Rectal smooth muscle tissue (tissue), 1 donor: ENCODE measurements at regions not wholly inside any gene's neighbourhood (a gene's known extent, or its start where the extent isn't known, plus 50 kb on each side); places are given as distances from the start of the nearest gene placed in this dataset.

ENCODE experiments used
- H3K27ac ChIP-seq: one replicate; pipeline ENCODE4 v1.7.0; 2013; ENCODE audit warnings: low read depth, low read length, inconsistent platforms
- H3K27me3 ChIP-seq: one replicate; pipeline ENCODE4 v1.7.0; 2013; ENCODE audit warnings: low read length; ENCODE audit not compliant: control insufficient read depth, insufficient read depth
- H3K36me3 ChIP-seq: one replicate; pipeline ENCODE4 v1.7.0; 2013; ENCODE audit warnings: low read length; ENCODE audit not compliant: control insufficient read depth, insufficient read depth
- H3K4me1 ChIP-seq: one replicate; pipeline ENCODE4 v1.7.0; 2013; ENCODE audit warnings: low read length; ENCODE audit not compliant: control insufficient read depth, insufficient read depth
- H3K4me3 ChIP-seq: one replicate; pipeline ENCODE4 v1.7.0; 2013; ENCODE audit warnings: low read length
- H3K9ac ChIP-seq: one replicate; pipeline ENCODE4 v1.7.0; 2013; ENCODE audit warnings: low read length

DNA sequence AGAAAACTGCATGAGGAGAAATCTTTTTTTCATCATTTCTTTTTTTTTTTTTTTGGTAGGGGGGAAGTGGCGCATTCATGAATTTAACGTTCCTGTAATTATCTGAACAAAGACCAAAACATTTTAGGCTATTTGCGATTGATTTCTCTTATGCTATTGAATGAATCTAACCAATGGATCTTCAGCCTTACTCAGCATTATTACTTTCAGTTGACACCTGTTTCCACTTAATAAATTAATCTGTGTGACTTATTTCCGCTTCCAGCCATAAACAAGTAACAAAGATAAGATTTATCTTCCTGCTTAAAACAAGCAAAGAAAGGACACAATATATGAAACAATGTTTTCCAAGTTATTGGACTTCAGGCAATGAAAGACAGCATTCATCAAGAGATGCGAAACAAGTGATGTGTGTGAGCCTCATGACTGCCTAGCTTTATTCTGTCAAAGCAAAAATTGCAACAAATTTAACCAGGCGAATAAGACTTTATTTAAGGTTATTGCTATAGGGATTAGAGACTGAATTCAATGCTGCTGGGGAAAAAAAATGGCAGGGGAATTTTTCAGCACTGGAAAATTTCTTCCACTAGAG lies 1026.9 kb downstream of the LRFN5 start:
- Histone ChIP-seq H3K4me1 (no peaks in the 10 kb centered on the region), H3K9ac (no peak overlapping the region), H3K36me3 (no peaks in the 10 kb centered on the region), H3K4me3 (no peak overlapping the region), H3K27ac (no peak overlapping the region), H3K27me3 (no peaks in the 10 kb centered on the region)

GRCh38 chr14:42629553-42629952 lies 1022.9 kb downstream of the LRFN5 start:
- H3K27ac ChIP-seq = no peak overlapping the region
- no peaks in the 10 kb centered on the region for H3K36me3 ChIP-seq
- no peaks in the 10 kb centered on the region for H3K4me1 ChIP-seq
- H3K4me3 ChIP-seq = no peak overlapping the region
- no peaks in the 10 kb centered on the region for H3K27me3 ChIP-seq
- H3K9ac ChIP-seq = no peak overlapping the region

GRCh38 chr14:42628602-42629001 lies 1021.9 kb downstream of the LRFN5 start:
- Histone ChIP-seq H3K4me1 (no peaks in the 10 kb centered on the region), H3K4me3 (no peak overlapping the region), H3K27ac (no peak overlapping the region), H3K9ac (no peak overlapping the region), H3K27me3 (no peaks in the 10 kb centered on the region), H3K36me3 (no peaks in the 10 kb centered on the region)

DNA sequence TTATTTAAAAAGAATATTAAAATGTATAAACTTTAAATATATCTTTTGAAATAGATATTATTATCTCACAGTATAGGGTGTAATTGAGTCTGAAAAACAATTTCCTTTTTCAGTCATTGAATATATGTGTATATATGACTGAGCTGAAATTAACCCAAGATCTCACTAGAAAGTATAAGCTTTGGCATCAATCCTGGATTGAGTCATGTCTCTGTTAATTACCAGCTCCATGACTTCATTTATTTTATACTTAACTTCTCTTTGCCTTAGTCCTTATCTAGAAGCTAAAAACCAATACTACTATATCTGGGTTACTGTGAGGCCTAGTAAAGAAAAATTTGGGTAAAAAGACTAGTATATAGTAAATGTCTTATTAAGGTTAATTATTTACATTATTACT lies 1020.3 kb downstream of the LRFN5 start:
- Histone ChIP-seq H3K27me3 (no peaks in the 10 kb centered on the region), H3K36me3 (no peaks in the 10 kb centered on the region), H3K4me3 (no peak overlapping the region), H3K9ac (no peak overlapping the region), H3K4me1 (no peaks in the 10 kb centered on the region), H3K27ac (no peak overlapping the region)

DNA sequence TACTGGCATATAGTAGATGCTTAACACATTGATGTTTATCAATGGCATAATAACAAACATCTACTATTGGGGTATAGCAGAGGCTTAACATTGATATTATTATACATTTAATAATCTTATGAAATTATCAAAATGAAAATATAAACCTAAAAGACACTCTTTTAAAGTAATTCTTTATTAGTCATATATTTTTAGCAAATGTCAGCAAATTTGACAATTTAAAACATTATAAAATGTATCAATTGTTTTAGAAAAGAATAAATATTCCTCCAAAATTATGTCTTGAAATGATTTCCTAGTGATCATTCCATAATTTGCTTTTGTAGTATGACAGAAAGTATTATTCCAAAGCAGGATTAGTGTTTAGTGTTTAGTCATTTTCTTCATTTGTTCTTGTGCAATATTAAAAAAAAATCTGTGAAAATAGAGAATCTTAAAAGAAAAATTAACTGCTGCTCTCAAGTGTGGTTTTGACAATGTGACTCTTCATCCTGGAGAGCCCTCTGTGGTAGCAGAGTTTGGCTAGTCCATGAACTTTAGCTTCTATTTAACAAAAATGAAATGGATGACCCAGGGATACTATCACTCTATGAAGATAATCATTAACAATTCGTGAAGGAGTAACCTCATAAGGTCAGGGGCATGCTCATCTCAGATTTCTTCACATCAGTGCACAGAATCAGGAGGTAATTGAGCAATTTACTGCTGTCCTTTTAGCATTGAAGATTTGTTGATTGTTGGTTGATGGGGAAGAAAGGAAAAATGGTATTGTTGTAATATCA lies 1018.5 kb downstream of the LRFN5 start:
- Histone ChIP-seq H3K36me3 (no peaks in the 10 kb centered on the region), H3K9ac (no peak overlapping the region), H3K4me1 (no peaks in the 10 kb centered on the region), H3K4me3 (no peak overlapping the region), H3K27ac (no peak overlapping the region), H3K27me3 (no peaks in the 10 kb centered on the region)

DNA sequence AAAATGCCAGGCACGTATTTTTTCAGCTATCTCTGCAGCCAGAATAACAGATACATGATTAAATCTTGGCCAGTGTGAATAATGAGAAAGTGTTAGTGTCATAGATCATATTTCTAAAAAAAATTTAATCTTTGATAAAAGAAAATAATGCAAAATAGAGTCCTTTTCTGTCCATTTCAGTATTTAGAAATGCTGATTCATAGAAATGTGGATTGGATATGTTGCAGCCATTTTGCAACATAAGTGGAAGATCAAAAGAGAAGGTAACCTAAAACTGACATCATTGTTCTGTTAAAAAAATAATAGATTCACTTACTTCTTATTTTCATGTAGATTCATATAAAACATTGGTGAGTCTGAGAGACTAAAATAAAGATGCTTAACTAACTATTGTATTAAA lies 1010.3 kb downstream of the LRFN5 start:
- Histone ChIP-seq H3K27me3 (no peaks in the 10 kb centered on the region), H3K36me3 (no peaks in the 10 kb centered on the region), H3K4me3 (no peak overlapping the region), H3K9ac (no peak overlapping the region), H3K27ac (no peak overlapping the region), H3K4me1 (no peaks in the 10 kb centered on the region)

DNA sequence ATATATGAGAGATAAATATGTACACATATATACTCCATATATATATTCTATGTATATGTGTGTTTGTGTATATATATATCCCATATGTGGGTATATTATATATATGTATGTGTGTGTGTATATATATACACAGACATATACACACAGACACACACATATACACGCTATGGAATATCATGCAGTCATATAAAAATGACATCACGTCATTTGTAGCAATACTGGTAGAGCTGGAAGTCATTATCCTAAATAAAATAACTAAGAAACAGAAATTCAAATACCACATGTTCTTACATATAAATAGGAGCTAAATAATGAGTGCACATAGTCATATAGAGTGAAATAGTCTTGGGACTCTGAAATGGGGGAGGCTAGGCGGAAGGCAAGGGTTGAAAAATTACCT lies 1000.2 kb downstream of the LRFN5 start:
- H3K27me3 ChIP-seq = no peaks in the 10 kb centered on the region
- H3K36me3 ChIP-seq = no peaks in the 10 kb centered on the region
- H3K4me1 ChIP-seq = no peaks in the 10 kb centered on the region
- H3K9ac ChIP-seq = no peak overlapping the region
- no peak overlapping the region for H3K4me3 ChIP-seq
- no peak overlapping the region for H3K27ac ChIP-seq

GRCh38 chr14:42602336-42602845 lies 995.7 kb downstream of the LRFN5 start:
- Histone ChIP-seq H3K4me1 (no peaks in the 10 kb centered on the region), H3K9ac (no peak overlapping the region), H3K27me3 (no peaks in the 10 kb centered on the region), H3K36me3 (no peaks in the 10 kb centered on the region), H3K27ac (no peak overlapping the region), H3K4me3 (no peak overlapping the region)

DNA sequence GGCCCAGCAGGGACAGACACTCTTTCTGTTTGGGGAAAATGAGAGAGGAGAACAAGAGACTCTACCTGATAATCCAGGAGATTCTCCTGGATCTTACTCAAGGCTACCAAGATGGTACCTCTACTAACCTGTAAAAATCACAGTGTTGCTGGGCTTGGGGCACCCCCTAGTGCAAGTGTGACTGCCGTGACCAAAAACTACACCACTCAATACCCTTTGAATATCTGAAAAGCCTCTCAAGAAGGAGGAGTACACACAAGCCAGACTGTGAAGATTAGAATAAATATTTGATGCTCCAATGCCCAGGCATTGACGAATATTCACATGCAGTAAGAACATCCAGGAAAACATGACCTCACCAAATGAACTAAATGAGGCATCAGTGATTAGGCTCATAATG lies 965.4 kb downstream of the LRFN5 start:
- Histone ChIP-seq H3K4me1 (no peaks in the 10 kb centered on the region), H3K9ac (no peak overlapping the region), H3K27me3 (no peaks in the 10 kb centered on the region), H3K4me3 (no peak overlapping the region), H3K27ac (no peak overlapping the region), H3K36me3 (no peaks in the 10 kb centered on the region)

GRCh38 chr14:42569227-42569626 lies 962.6 kb downstream of the LRFN5 start:
- no peak overlapping the region for H3K4me3 ChIP-seq
- H3K4me1 ChIP-seq = no peaks in the 10 kb centered on the region
- no peak overlapping the region for H3K9ac ChIP-seq
- no peaks in the 10 kb centered on the region for H3K36me3 ChIP-seq
- H3K27me3 ChIP-seq = no peaks in the 10 kb centered on the region
- H3K27ac ChIP-seq = no peak overlapping the region

DNA sequence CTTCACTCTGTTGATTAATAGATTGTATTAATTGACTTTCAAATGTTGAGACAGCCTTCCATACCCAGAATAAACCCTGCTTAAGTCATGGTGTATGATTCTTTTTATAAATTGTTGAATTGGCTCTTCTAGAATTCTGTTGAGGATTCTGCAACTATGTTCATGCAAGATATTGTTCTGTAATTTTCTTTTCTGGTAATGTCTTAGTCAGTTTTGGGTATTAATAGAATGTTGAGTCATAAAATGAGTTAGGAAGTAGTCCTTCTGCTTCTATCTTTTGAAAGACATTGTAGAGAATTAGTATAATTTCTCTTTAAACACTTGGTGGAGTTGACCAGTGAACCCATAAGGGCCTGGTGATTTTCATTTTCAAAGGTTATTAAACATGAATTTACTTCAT lies 958.9 kb downstream of the LRFN5 start:
- Histone ChIP-seq H3K4me3 (no peak overlapping the region), H3K27ac (no peak overlapping the region), H3K4me1 (no peaks in the 10 kb centered on the region), H3K27me3 (no peaks in the 10 kb centered on the region), H3K36me3 (no peaks in the 10 kb centered on the region), H3K9ac (no peak overlapping the region)

- no peak overlapping the region for H3K4me3 ChIP-seq
- H3K27ac ChIP-seq = no peak overlapping the region
- H3K4me1 ChIP-seq = no peaks in the 10 kb centered on the region
- H3K36me3 ChIP-seq = no peaks in the 10 kb centered on the region
- H3K9ac ChIP-seq = no peak overlapping the region
- no peaks in the 10 kb centered on the region for H3K27me3 ChIP-seq
These were observed 956.6 kb downstream of the LRFN5 start for GRCh38 chr14:42563313-42563712.

DNA sequence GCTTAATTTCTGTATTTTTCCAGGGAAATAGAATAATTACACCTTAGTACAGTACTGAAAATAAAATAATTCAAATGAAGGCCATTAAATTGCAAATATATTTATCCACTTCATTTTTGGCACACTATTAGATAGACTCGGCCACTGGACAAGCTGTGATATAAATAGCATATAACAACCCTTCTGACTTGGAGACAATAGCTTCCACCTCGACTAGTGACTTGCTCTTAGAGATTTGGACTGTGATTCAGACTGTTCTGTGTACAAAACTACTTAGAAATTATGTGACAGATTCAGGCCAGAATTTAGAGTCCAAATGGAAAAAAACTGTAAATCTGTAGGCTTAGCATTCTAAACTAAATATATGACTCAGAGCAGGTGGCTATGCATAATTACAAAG lies 949.9 kb downstream of the LRFN5 start:
- H3K36me3 ChIP-seq = no peaks in the 10 kb centered on the region
- H3K27ac ChIP-seq = no peak overlapping the region
- H3K9ac ChIP-seq = no peak overlapping the region
- no peak overlapping the region for H3K4me3 ChIP-seq
- no peaks in the 10 kb centered on the region for H3K4me1 ChIP-seq
- no peaks in the 10 kb centered on the region for H3K27me3 ChIP-seq
